Keratinocyte (primary cell): ENCODE measurements at regions not wholly inside any gene's neighbourhood (a gene's known extent, or its start where the extent isn't known, plus 50 kb on each side); places are given as distances from the start of the nearest gene placed in this dataset.

ENCODE experiments used
- DNase-seq: peaks from one replicate; pipeline ENCODE4 v3.0.0-alpha.2; 2011; ENCODE audit warnings: low read depth, missing footprints, low spot score
- FAIRE-seq: peaks from 2 replicates; lab custom pipeline; 2011; peaks lifted over from hg19 to GRCh38; lab: Jason Lieb, UNC
- H2AFZ ChIP-seq: 2 replicates; pipeline ENCODE4 v1.6.0; 2012; ENCODE audit warnings: low read length, control low read depth, inconsistent platforms; ENCODE audit not compliant: control insufficient read depth
- H3K27ac ChIP-seq: 2 replicates; pipeline ENCODE4 v1.5.1; 2011; ENCODE audit warnings: low read length; ENCODE audit not compliant: control insufficient read depth, insufficient read depth
- H3K27me3 ChIP-seq: 3 replicates; pipeline ENCODE4 v1.6.0; 2011; ENCODE audit warnings: low read length; ENCODE audit not compliant: control insufficient read depth, insufficient read depth; ENCODE audit errors: extremely low read depth
- H3K36me3 ChIP-seq, 2 experiments: 2 replicates in 1 of 2; 3 replicates in 1 of 2; pipeline ENCODE4 v1.5.1; 2011; ENCODE audit warnings: low read length in 2 of 2, mild to moderate bottlenecking in 1 of 2; ENCODE audit not compliant: control insufficient read depth in 2 of 2, insufficient read depth in 2 of 2; ENCODE audit errors: extremely low read depth in 1 of 2
- H3K4me1 ChIP-seq: 3 replicates; pipeline ENCODE4 v1.5.1; 2011; ENCODE audit warnings: low read length; ENCODE audit not compliant: control insufficient read depth, insufficient read depth; ENCODE audit errors: extremely low read depth
- H3K4me2 ChIP-seq: 3 replicates; pipeline ENCODE4 v1.6.0; 2011; ENCODE audit warnings: low read depth, low read length; ENCODE audit not compliant: control insufficient read depth, insufficient read depth; ENCODE audit errors: extremely low read depth
- H3K4me3 ChIP-seq, 3 experiments: fragments of 200-600 bp in 1 of 3; sonication (generic) in 1 of 3; 2 replicates in 2 of 3; 3 replicates in 1 of 3; pipeline ENCODE4 v1.5.1; 2011 to 2016; ENCODE audit warnings: low read length in 3 of 3, mild to moderate bottlenecking in 3 of 3, control low read depth in 2 of 3, inconsistent platforms in 1 of 3, low read depth in 1 of 3, mixed read lengths in 1 of 3, mixed run types in 1 of 3, moderate library complexity in 1 of 3; ENCODE audit not compliant: control insufficient read depth in 2 of 3, insufficient read depth in 2 of 3; ENCODE audit errors: extremely low read depth in 1 of 3
- H3K79me2 ChIP-seq: 2 replicates; pipeline ENCODE4 v1.6.0; 2012; ENCODE audit warnings: low read length; ENCODE audit not compliant: control insufficient read depth, insufficient read depth
- H3K9ac ChIP-seq: 3 replicates; pipeline ENCODE4 v1.6.0; 2011; ENCODE audit warnings: low read length; ENCODE audit not compliant: control insufficient read depth, insufficient read depth; ENCODE audit errors: extremely low read depth
- H3K9me1 ChIP-seq: 3 replicates; pipeline ENCODE4 v1.6.0; 2011; ENCODE audit warnings: low read length; ENCODE audit not compliant: control insufficient read depth, insufficient read depth; ENCODE audit errors: extremely low read depth
- H3K9me3 ChIP-seq: 2 replicates; pipeline ENCODE4 v1.5.1; 2012; ENCODE audit warnings: low read depth, low read length; ENCODE audit not compliant: control insufficient read depth
- H4K20me1 ChIP-seq: 3 replicates; pipeline ENCODE4 v1.6.0; 2011; ENCODE audit warnings: low read length; ENCODE audit not compliant: control insufficient read depth, insufficient read depth; ENCODE audit errors: extremely low read depth
- CTCF ChIP-seq, 3 experiments: IDR thresholded peaks in 1 of 3; conservative IDR thresholded peaks in 1 of 3; optimal IDR thresholded peaks in 1 of 3; 2 replicates in 2 of 3; 3 replicates in 1 of 3; pipeline versions ENCODE3 to v1.5.1; 2011; ENCODE audit warnings: low read length in 3 of 3, mild to moderate bottlenecking in 3 of 3, moderate library complexity in 2 of 3, control low read depth in 1 of 3, inconsistent platforms in 1 of 3; ENCODE audit not compliant: insufficient read depth in 2 of 3; ENCODE audit errors: extremely low read depth in 1 of 3
- EZH2 ChIP-seq: IDR thresholded peaks from one replicate; pipeline ENCODE4 v1.6.1; 2012; ENCODE audit warnings: inconsistent platforms, mild to moderate bottlenecking, low read length, moderate library complexity
- dilution Hi-C: fragments of 300-500 bp; cut with MboI; formaldehyde crosslinking; loops from one replicate; pipeline ENCODE4 v1.7.0; 2020; ENCODE audit warnings: low sequenced_read_pairs; ENCODE audit not compliant: extremely low pct_ligation_motif_present

GRCh38 chr13:92972751-92973150 is 253.9 kb upstream of the GPC6 start:
- no peak for TF ChIP-seq EZH2
- Histone ChIP-seq H3K79me2 (no peaks in the 10 kb centered on the region), H3K27ac (no peak overlapping the region), H3K27me3 (no peaks in the 10 kb centered on the region), H3K9ac (no peak overlapping the region), H4K20me1 (no peaks in the 10 kb centered on the region), H2AFZ (no peak overlapping the region), H3K4me1 (no peaks in the 10 kb centered on the region), H3K4me3 (no peak overlapping the region), H3K36me3 (no peaks in the 10 kb centered on the region), H3K9me3 (no peaks in the 10 kb centered on the region), H3K9me1 (no peaks in the 10 kb centered on the region), H3K4me2 (no peak overlapping the region)
- no peak for DNase-seq
- FAIRE-seq: no peak
- dilution Hi-C loops: no loop called here

GRCh38 chr13:92974905-92975429 is 251.6 kb upstream of the GPC6 start:
- Histone ChIP-seq H3K9me3 (no peaks in the 10 kb centered on the region), H3K4me1 (no peaks in the 10 kb centered on the region), H3K79me2 (no peaks in the 10 kb centered on the region), H2AFZ (no peak overlapping the region), H3K4me2 (no peak overlapping the region), H4K20me1 (no peaks in the 10 kb centered on the region), H3K9ac (no peak overlapping the region), H3K27ac (no peak overlapping the region), H3K36me3 (no peaks in the 10 kb centered on the region), H3K27me3 (no peaks in the 10 kb centered on the region), H3K9me1 (no peaks in the 10 kb centered on the region), H3K4me3 (no peak overlapping the region)
- DNase-seq: no peak
- dilution Hi-C loops: no loop called here
- TF ChIP-seq EZH2 (no peak), CTCF (optimal IDR thresholded peaks at IDR 0.05 in 1 of 3, IDR thresholded peaks at IDR 0.05 in 1 of 3, conservative IDR thresholded peaks at IDR 0.05 in 1 of 3; ENCODE audit: extremely low read depth in 1 of 3, insufficient read depth in 2 of 3, low read length in 3 of 3) (no peak)
- FAIRE-seq: no peak

- FAIRE-seq: no peak
Measured at GRCh38 chr13:92976657-92977056, 249.9 kb upstream of the GPC6 start.

More at GRCh38 chr13:92976657-92977056, 249.9 kb upstream of the GPC6 start:
- no peak overlapping the region for H3K4me2 ChIP-seq
- H2AFZ ChIP-seq: no peak overlapping the region
- no peaks in the 10 kb centered on the region for H3K9me1 ChIP-seq
- no peak for DNase-seq
- H3K79me2 ChIP-seq: no peaks in the 10 kb centered on the region
- TF ChIP-seq CTCF (optimal IDR thresholded peaks at IDR 0.05 in 1 of 3, IDR thresholded peaks at IDR 0.05 in 1 of 3, conservative IDR thresholded peaks at IDR 0.05 in 1 of 3; ENCODE audit: extremely low read depth in 1 of 3, insufficient read depth in 2 of 3, low read length in 3 of 3) (no peak), EZH2 (no peak)
- H3K27ac ChIP-seq: no peak overlapping the region
- H3K4me1 ChIP-seq: no peaks in the 10 kb centered on the region
- H4K20me1 ChIP-seq: no peaks in the 10 kb centered on the region
- no peaks in the 10 kb centered on the region for H3K36me3 ChIP-seq
- no peak overlapping the region for H3K9ac ChIP-seq
- no peaks in the 10 kb centered on the region for H3K27me3 ChIP-seq
- H3K4me3 ChIP-seq: no peak overlapping the region
- dilution Hi-C loops: no loop called here
- H3K9me3 ChIP-seq: no peaks in the 10 kb centered on the region
